ENCODE measurements at regions not wholly inside any gene's neighbourhood (a gene's known extent, or its start where the extent isn't known, plus 50 kb on each side); places are given as distances from the start of the nearest gene placed in this dataset.

DNA sequence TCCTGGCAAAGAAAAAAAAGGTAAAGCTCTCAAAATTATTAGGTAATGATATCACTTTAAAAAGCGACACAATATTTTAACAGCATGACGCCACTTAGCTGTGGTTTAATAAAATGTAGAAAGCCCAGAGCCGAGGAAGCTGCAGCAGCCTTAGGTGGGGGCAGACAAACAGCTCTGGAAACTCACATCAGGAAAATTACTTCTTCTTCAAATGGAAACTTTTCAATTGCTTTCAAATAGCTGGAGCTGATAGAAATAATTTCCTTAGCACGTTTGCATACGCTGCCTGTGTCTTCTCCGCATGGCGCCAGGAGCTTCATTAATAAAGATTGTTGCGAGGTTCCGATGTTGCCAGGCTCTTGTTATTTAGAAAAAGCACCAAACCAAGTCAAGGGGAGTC is 835.3 kb upstream of the EEF2KMT start:
- Histone ChIP-seq H3K27ac (ENCODE audit: low read depth, low read length) (no peak overlapping the region), H3K79me2 (ENCODE audit: control insufficient read depth, insufficient read depth, low read length, poor library complexity) (no peaks in the 10 kb centered on the region), H3K9ac (ENCODE audit: low read length) (no peak overlapping the region), H3K4me1 (ENCODE audit: control insufficient read depth in 1 of 2, insufficient read depth in 2 of 2, low read length in 2 of 2) (no peaks in the 10 kb centered on the region), H4K12ac (ENCODE audit: low read depth, low read length) (no peak overlapping the region), H4K91ac (ENCODE audit: low read depth, low read length) (no peak overlapping the region), H2BK5ac (ENCODE audit: low read depth, low read length, poor library complexity) (no peak overlapping the region), H3K36me3 (ENCODE audit: control insufficient read depth in 1 of 2, insufficient read depth in 2 of 2, low read length in 2 of 2) (no peaks in the 10 kb centered on the region), H3K23ac (ENCODE audit: low read length) (no peak overlapping the region), H3K27me3 (ENCODE audit: insufficient read depth, low read length) (no peaks in the 10 kb centered on the region), H4K8ac (ENCODE audit: low read depth, low read length) (no peak overlapping the region), H2AFZ (ENCODE audit: insufficient read depth, low read length, poor library complexity) (no peak overlapping the region), H2BK120ac (ENCODE audit: insufficient read depth, low read length, poor library complexity) (no peak overlapping the region), H3K4me3 (ENCODE audit: low read depth, low read length) (no peak overlapping the region), H3K18ac (ENCODE audit: low read length) (no peak overlapping the region), H3K79me1 (ENCODE audit: low read length) (no peaks in the 10 kb centered on the region), H2AK5ac (ENCODE audit: low read length) (no peak overlapping the region), H2BK12ac (ENCODE audit: low read length) (no peak overlapping the region), H3K14ac (ENCODE audit: low read length) (no peak overlapping the region), H3K4me2 (ENCODE audit: low read length) (no peak overlapping the region), H3K4ac (ENCODE audit: low read depth, low read length) (no peak overlapping the region), H3K9me3 (ENCODE audit: insufficient read depth, low read depth, low read length) (peaks cover 5% of the 10 kb centered on the region)
- WGBS (ENCODE audit: extremely low coverage, insufficient coverage, insufficient read length), result no CpG with 5 or more reads among the region's 9 CpGs
- DNase-seq, result no peak

DNA sequence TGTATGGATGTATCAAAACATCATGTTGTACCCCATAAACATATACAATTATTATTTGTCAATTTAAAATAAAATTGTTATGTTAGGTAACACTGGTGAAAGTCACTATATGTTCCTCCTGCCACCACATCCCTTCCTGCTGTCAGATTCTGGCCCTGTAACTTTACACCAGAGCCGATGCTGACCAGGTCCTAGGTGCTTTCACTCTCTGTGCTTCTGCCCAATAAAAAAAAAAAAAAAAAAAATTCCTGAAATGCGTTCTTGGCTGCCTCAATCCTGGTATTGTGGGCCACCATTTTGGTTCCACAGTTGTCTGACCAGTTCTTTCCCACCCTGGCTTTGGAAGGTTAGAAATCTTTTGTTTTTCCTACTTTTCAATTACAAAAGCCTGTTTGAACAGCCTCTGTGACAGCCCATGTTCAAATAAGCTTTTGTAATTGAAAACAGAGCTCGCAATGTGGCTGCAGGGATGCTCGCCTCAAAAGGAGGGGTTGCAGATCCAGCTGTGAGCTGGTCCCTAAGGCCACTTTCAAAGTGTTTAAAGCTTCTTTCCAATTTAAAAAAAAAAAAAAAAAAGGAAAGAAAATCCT is 831.0 kb upstream of the EEF2KMT start:
- H3K36me3 ChIP-seq (ENCODE audit: control insufficient read depth in 1 of 2, insufficient read depth in 2 of 2, low read length in 2 of 2), result no peaks in the 10 kb centered on the region
- no peak overlapping the region for H3K9ac ChIP-seq (ENCODE audit: low read length)

DNA sequence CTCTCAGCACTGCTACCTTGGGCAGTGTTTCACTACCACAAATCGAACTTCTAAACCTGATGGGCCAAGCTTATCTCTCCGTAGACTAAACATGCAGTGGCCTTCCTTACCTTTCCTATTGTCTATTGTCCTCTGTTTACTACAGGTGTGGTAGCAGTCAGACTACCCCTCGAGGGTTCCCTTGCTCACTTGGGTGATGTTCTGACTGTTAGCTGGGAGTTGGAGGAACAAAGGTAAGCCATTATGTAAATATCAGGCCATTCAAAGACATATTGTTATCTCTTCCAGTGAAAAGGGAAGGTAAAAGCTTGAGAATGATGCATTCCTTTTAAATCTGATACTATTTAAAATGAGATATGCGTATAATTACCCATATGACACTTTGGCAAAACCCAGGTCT is 828.3 kb upstream of the EEF2KMT start:
- Histone ChIP-seq H3K4ac (ENCODE audit: low read depth, low read length) (no peak overlapping the region), H3K79me1 (ENCODE audit: low read length) (no peaks in the 10 kb centered on the region), H3K4me1 (ENCODE audit: control insufficient read depth in 1 of 2, insufficient read depth in 2 of 2, low read length in 2 of 2) (no peaks in the 10 kb centered on the region), H3K36me3 (ENCODE audit: control insufficient read depth in 1 of 2, insufficient read depth in 2 of 2, low read length in 2 of 2) (no peaks in the 10 kb centered on the region), H2BK12ac (ENCODE audit: low read length) (no peak overlapping the region), H3K18ac (ENCODE audit: low read length) (no peak overlapping the region), H3K9me3 (ENCODE audit: insufficient read depth, low read depth, low read length) (no peaks in the 10 kb centered on the region), H4K12ac (ENCODE audit: low read depth, low read length) (no peak overlapping the region), H3K27me3 (ENCODE audit: insufficient read depth, low read length) (no peaks in the 10 kb centered on the region), H2AK5ac (ENCODE audit: low read length) (no peak overlapping the region), H3K9ac (ENCODE audit: low read length) (no peak overlapping the region), H3K4me2 (ENCODE audit: low read length) (no peak overlapping the region), H4K8ac (ENCODE audit: low read depth, low read length) (no peak overlapping the region), H2BK120ac (ENCODE audit: insufficient read depth, low read length, poor library complexity) (no peak overlapping the region), H4K91ac (ENCODE audit: low read depth, low read length) (no peak overlapping the region), H2AFZ (ENCODE audit: insufficient read depth, low read length, poor library complexity) (no peak overlapping the region), H3K4me3 (ENCODE audit: low read depth, low read length) (no peak overlapping the region), H2BK5ac (ENCODE audit: low read depth, low read length, poor library complexity) (no peak overlapping the region), H3K14ac (ENCODE audit: low read length) (no peak overlapping the region), H3K23ac (ENCODE audit: low read length) (no peak overlapping the region), H3K27ac (ENCODE audit: low read depth, low read length) (no peak overlapping the region), H3K79me2 (ENCODE audit: control insufficient read depth, insufficient read depth, low read length, poor library complexity) (no peaks in the 10 kb centered on the region)
- WGBS (ENCODE audit: extremely low coverage, insufficient coverage, insufficient read length), result no CpG with 5 or more reads among the region's 4 CpGs
- no peak for DNase-seq

More for the DNA sequence above, 831.0 kb upstream of the EEF2KMT start:
- Histone ChIP-seq H2BK12ac (ENCODE audit: low read length) (no peak overlapping the region), H2AK5ac (ENCODE audit: low read length) (no peak overlapping the region), H3K4me1 (ENCODE audit: control insufficient read depth in 1 of 2, insufficient read depth in 2 of 2, low read length in 2 of 2) (no peaks in the 10 kb centered on the region), H4K12ac (ENCODE audit: low read depth, low read length) (no peak overlapping the region), H2BK120ac (ENCODE audit: insufficient read depth, low read length, poor library complexity) (no peak overlapping the region), H3K14ac (ENCODE audit: low read length) (no peak overlapping the region), H3K79me2 (ENCODE audit: control insufficient read depth, insufficient read depth, low read length, poor library complexity) (no peaks in the 10 kb centered on the region), H2AFZ (ENCODE audit: insufficient read depth, low read length, poor library complexity) (no peak overlapping the region), H4K8ac (ENCODE audit: low read depth, low read length) (no peak overlapping the region), H3K23ac (ENCODE audit: low read length) (no peak overlapping the region), H3K27ac (ENCODE audit: low read depth, low read length) (no peak overlapping the region), H3K4me2 (ENCODE audit: low read length) (no peak overlapping the region), H3K18ac (ENCODE audit: low read length) (no peak overlapping the region), H3K79me1 (ENCODE audit: low read length) (no peaks in the 10 kb centered on the region), H3K9me3 (ENCODE audit: insufficient read depth, low read depth, low read length) (peaks cover 1% of the 10 kb centered on the region), H4K91ac (ENCODE audit: low read depth, low read length) (no peak overlapping the region), H3K4ac (ENCODE audit: low read depth, low read length) (no peak overlapping the region), H2BK5ac (ENCODE audit: low read depth, low read length, poor library complexity) (no peak overlapping the region), H3K27me3 (ENCODE audit: insufficient read depth, low read length) (no peaks in the 10 kb centered on the region), H3K4me3 (ENCODE audit: low read depth, low read length) (no peak overlapping the region)
- no peak for DNase-seq
- no CpG with 5 or more reads among the region's 4 CpGs for WGBS (ENCODE audit: extremely low coverage, insufficient coverage, insufficient read length)

DNA sequence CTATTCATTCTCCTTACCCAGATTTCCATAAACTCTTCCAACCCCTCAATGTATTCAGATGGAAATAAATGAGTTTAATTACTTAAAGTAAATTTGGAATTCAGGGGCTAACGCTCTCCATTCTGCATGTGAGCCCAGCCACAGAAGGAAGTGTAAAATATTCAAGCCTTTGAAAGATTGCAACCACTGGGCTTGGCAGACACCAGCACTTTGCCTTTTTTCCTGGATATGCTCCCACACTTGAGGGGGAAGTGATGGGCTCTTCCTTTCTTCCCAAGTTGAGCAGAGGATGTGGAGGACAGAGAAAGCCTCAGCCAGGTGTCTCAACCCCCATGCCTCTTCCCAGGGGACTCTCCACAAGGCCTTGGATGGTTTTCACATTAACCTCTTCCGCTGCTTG is 825.1 kb upstream of the EEF2KMT start:
- H2BK5ac ChIP-seq (ENCODE audit: low read depth, low read length, poor library complexity), result no peak overlapping the region
- no peaks in the 10 kb centered on the region for H3K27me3 ChIP-seq (ENCODE audit: insufficient read depth, low read length)
- no peak overlapping the region for H2BK120ac ChIP-seq (ENCODE audit: insufficient read depth, low read length, poor library complexity)
- no peak overlapping the region for H3K27ac ChIP-seq (ENCODE audit: low read depth, low read length)
- no CpG with 5 or more reads among the region's 2 CpGs for WGBS (ENCODE audit: extremely low coverage, insufficient coverage, insufficient read length)
- no peaks in the 10 kb centered on the region for H3K79me2 ChIP-seq (ENCODE audit: control insufficient read depth, insufficient read depth, low read length, poor library complexity)
- H3K14ac ChIP-seq (ENCODE audit: low read length), result no peak overlapping the region
- no peak overlapping the region for H4K91ac ChIP-seq (ENCODE audit: low read depth, low read length)
- no peaks in the 10 kb centered on the region for H3K36me3 ChIP-seq (ENCODE audit: control insufficient read depth in 1 of 2, insufficient read depth in 2 of 2, low read length in 2 of 2)
- no peak overlapping the region for H3K23ac ChIP-seq (ENCODE audit: low read length)
- H2AK5ac ChIP-seq (ENCODE audit: low read length), result no peak overlapping the region
- no peak overlapping the region for H3K9ac ChIP-seq (ENCODE audit: low read length)
- H3K4me3 ChIP-seq (ENCODE audit: low read depth, low read length), result no peak overlapping the region
- no peaks in the 10 kb centered on the region for H3K4me1 ChIP-seq (ENCODE audit: control insufficient read depth in 1 of 2, insufficient read depth in 2 of 2, low read length in 2 of 2)
- no peak overlapping the region for H3K18ac ChIP-seq (ENCODE audit: low read length)
- no peak overlapping the region for H4K12ac ChIP-seq (ENCODE audit: low read depth, low read length)
- DNase-seq, result no peak
- H3K9me3 ChIP-seq (ENCODE audit: insufficient read depth, low read depth, low read length), result no peaks in the 10 kb centered on the region
- H4K8ac ChIP-seq (ENCODE audit: low read depth, low read length), result no peak overlapping the region
- H2BK12ac ChIP-seq (ENCODE audit: low read length), result no peak overlapping the region
- no peaks in the 10 kb centered on the region for H3K79me1 ChIP-seq (ENCODE audit: low read length)
- H3K4ac ChIP-seq (ENCODE audit: low read depth, low read length), result no peak overlapping the region
- H3K4me2 ChIP-seq (ENCODE audit: low read length), result no peak overlapping the region
- H2AFZ ChIP-seq (ENCODE audit: insufficient read depth, low read length, poor library complexity), result no peak overlapping the region
